C4-2B (cell line): ENCODE measurements at regions not wholly inside any gene's neighbourhood (a gene's known extent, or its start where the extent isn't known, plus 50 kb on each side); places are given as distances from the start of the nearest gene placed in this dataset.
"Not testable (repeated sequence)": the region's sequence is repeated elsewhere in the genome, so short reads cannot be mapped to it uniquely, and the experiment has no call there.

Source experiments
- H3K27ac ChIP-seq: fragments of 450-650 bp; 2 replicates; pipeline ENCODE4 v1.5.1; 2017
- ZFX ChIP-seq: fragments of 450-650 bp; IDR thresholded peaks from 2 replicates; pipeline ENCODE4 v1.6.1; 2017
- TF ChIP-seq, protein P1 (sequence below): fragments of 450-650 bp; conservative IDR thresholded peaks from 2 replicates; pipeline ENCODE4 v1.5.1; 2017; ENCODE audit warnings: mild to moderate bottlenecking

DNA sequence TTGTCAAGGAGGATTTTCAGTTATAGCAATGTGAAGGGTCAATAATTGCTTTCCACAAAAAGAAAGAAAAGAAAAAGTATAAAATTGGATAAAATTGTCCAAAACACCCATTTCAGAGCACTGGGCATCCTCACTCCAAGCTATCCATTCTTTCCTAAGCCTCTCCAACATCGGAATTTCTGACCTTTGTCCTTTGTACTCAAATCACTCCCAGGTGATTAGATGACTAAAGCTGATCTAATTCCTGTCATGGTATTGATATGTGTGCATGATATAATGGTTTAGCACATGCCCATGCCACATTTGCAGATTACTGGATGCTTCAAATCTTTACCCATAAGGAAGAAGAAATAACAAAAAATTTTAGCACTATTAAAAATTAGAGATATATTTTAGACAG lies 152.3 kb downstream of the CENPC start:
- H3K27ac ChIP-seq: no peak overlapping the region
- TF ChIP-seq, protein P1, sequence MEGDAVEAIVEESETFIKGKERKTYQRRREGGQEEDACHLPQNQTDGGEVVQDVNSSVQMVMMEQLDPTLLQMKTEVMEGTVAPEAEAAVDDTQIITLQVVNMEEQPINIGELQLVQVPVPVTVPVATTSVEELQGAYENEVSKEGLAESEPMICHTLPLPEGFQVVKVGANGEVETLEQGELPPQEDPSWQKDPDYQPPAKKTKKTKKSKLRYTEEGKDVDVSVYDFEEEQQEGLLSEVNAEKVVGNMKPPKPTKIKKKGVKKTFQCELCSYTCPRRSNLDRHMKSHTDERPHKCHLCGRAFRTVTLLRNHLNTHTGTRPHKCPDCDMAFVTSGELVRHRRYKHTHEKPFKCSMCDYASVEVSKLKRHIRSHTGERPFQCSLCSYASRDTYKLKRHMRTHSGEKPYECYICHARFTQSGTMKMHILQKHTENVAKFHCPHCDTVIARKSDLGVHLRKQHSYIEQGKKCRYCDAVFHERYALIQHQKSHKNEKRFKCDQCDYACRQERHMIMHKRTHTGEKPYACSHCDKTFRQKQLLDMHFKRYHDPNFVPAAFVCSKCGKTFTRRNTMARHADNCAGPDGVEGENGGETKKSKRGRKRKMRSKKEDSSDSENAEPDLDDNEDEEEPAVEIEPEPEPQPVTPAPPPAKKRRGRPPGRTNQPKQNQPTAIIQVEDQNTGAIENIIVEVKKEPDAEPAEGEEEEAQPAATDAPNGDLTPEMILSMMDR: no peak
- no peak for TF ChIP-seq ZFX

DNA sequence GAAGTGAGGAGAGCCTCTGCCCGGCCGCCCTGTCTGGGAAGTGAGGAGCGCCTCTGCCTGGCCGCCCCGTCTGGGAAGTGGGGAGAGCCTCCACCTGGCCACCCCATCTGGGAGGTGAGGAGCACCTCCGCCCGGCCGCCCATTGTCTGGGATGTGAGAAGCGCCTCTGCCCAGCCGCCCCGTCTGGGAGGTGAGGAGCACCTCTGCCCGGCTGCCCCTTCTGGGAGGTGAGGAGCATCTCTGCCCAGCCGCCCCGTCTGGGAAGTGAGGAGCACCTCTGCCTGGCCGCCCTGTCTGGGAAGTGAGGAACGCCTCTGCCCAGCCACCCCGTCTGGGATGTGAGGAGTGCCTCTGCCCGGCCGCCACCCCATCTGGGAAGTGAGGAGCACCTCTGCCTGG lies 163.9 kb downstream of the CENPC start:
- not testable (repeated sequence) for H3K27ac ChIP-seq

DNA sequence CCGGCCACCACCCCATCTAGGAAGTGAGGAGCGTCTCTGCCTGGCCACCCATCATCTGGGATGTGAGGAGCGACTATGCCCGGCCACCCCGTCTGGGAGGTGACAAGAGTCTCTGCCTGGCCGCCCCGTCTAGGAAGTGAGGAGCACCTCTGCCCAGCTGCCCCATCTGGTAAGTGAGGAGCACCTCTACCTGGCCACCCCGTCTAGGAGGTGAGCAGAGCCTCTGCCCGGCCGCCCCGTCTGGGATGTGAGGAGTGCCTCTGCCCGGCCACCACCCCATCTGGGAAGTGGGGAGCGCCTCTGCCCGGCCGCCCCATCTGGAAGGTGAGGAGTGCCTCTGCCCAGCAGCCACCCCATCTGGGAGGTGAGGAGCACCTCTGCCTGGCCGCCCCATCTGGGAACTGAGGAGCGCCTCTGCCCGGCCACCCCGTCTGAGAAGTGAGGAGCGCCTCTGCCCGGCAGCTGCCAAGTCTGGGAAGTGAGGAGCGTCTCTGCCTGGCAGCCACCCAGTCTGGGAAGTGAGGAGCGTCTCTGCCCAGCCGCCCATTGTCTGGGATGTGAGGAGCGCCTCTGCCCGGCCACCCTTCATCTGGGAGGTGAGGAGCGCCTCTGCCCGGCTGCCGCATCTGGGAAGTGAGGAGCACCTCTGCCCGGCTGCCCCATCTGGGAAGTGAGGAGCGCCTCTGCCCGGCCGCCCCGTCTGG lies 164.4 kb downstream of the CENPC start:
- H3K27ac ChIP-seq: not testable (repeated sequence)

GRCh38 chr4:67380154-67380553 lies 165.1 kb downstream of the CENPC start:
- no peak for TF ChIP-seq ZFX
- TF ChIP-seq, protein P1: no peak
- no peak overlapping the region for H3K27ac ChIP-seq

DNA sequence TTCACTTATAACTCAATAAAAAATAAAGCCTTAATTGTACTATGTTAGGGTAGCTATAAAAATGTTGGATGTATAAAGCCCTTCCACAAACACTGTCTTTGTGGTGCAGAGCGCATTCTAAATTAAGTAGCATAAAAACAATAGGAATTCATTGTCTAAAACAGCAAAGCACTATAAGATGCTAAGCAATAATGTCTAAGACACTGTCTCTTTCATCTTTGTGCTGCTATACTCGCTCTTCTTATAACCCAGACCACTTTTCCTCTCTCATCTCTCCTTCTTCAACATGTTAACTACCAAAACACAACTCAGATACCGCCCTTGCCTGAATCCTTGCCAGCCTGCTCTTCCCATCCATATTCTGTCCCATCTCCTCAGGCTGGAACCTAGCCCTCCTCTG lies 170.0 kb downstream of the CENPC start:
- no peak for TF ChIP-seq ZFX
- TF ChIP-seq, protein P1: no peak

DNA sequence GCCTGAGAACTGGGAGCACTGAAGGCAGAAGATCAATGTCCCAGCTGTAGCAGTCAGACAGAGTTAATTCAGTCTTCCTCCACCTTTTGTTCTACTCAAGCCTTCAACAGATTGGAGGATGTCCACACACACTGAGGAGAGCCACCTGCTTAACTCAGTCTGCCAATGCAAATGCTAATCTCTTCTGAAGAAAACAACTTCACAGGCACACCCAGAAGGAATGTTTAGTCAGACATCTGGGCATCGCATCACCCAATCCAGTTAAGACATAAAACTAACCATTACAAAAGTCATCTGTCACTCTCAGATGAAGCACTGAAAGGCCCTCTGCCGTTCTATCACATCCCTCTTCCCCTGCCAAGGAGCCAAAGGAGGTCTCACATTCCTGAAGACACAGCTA lies 173.7 kb downstream of the CENPC start:
- H3K27ac ChIP-seq: no peak overlapping the region
- no peak for TF ChIP-seq ZFX
- TF ChIP-seq, protein P1: no peak

More for the DNA sequence above, 170.0 kb downstream of the CENPC start:
- H3K27ac ChIP-seq: no peak overlapping the region

GRCh38 chr4:67366311-67366861 lies 178.9 kb downstream of the CENPC start:
- TF ChIP-seq, protein P1: no peak
- no peak for TF ChIP-seq ZFX
- no peak overlapping the region for H3K27ac ChIP-seq

DNA sequence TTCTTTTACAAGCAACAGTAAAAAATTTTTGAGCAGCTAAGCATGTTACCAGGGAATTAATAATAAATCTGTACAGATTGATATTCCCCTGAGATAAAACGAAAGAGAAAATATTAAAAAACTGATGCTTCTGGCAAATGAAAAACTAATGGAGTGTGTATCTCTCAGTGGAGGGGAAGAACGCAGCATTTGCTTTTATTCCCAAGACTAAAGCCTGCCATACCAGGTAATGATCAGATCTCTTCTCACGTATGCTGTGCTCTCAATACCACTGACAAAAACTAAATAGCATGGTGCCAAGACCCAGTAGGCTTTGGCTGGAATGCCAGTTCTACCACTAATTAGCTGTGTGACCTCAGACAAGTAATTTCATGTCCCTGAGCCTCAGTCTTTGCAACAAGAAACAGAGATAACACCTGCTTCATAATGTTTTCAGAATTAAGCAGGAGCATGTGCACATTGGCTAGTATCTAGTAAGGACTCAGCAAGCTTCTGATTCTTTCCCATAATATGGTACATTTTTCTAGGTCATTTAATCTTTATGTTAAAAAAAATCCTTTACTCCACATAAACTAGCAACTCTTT lies 179.6 kb downstream of the CENPC start:
- H3K27ac ChIP-seq: no peak overlapping the region
- no peak for TF ChIP-seq ZFX
- TF ChIP-seq, protein P1: no peak
